SU-DHL-6 (cell line): ENCODE measurements at regions not wholly inside any gene's neighbourhood (a gene's known extent, or its start where the extent isn't known, plus 50 kb on each side); places are given as distances from the start of the nearest gene placed in this dataset.
"Not testable (repeated sequence)": the region's sequence is repeated elsewhere in the genome, so short reads cannot be mapped to it uniquely, and the experiment has no call there.

Experiments
- H2AFZ ChIP-seq: fragments of 200-600 bp; sonication (generic); 2 replicates; pipeline ENCODE4 v1.6.1; 2014; ENCODE audit warnings: low read depth, mild to moderate bottlenecking, moderate library complexity, mixed read lengths, antibody characterized with exemption, low read length; ENCODE audit not compliant: severe bottlenecking
- H3F3A ChIP-seq: fragments of 200-600 bp; shearing (Covaris generic); 2 replicates; pipeline ENCODE4 v1.6.0; 2016; ENCODE audit warnings: antibody characterized with exemption, mild to moderate bottlenecking; ENCODE audit not compliant: insufficient read depth
- H3K27ac ChIP-seq: fragments of 200-600 bp; sonication (generic); 2 replicates; pipeline ENCODE4 v1.5.1; 2016; ENCODE audit warnings: low read depth, mild to moderate bottlenecking, low read length, moderate library complexity, mixed read lengths
- H3K27me3 ChIP-seq: fragments of 200-600 bp; sonication (generic), shearing (Covaris generic); 2 replicates; pipeline ENCODE4 v1.6.0; 2014; ENCODE audit warnings: mild to moderate bottlenecking, low read length
- H3K36me3 ChIP-seq: fragments of 200-600 bp; sonication (generic); 2 replicates; pipeline ENCODE4 v1.6.1; 2014; ENCODE audit warnings: mild to moderate bottlenecking, low read length, mixed read lengths
- H3K4me2 ChIP-seq: fragments of 300-600, 200-600 bp; shearing (Covaris generic), sonication (generic); 2 replicates; pipeline ENCODE4 v1.6.0; 2014; ENCODE audit warnings: low read length, low read depth, mild to moderate bottlenecking; ENCODE audit not compliant: poor library complexity, severe bottlenecking
- H3K4me3 ChIP-seq: fragments of 200-600 bp; sonication (generic); 2 replicates; pipeline ENCODE4 v1.5.1; 2014; ENCODE audit warnings: antibody characterized with exemption, low read length, mild to moderate bottlenecking, mixed read lengths; ENCODE audit not compliant: insufficient read depth, poor library complexity, severe bottlenecking
- H3K79me2 ChIP-seq: fragments of 200-600 bp; sonication (generic); 2 replicates; pipeline ENCODE4 v1.6.1; 2014; ENCODE audit warnings: mild to moderate bottlenecking, low read length, moderate library complexity; ENCODE audit not compliant: insufficient read depth
- H3K9ac ChIP-seq: fragments of 200-600 bp; sonication (generic); 2 replicates; pipeline ENCODE4 v1.7.0; 2014; ENCODE audit warnings: mild to moderate bottlenecking, low read length
- H3K9me2 ChIP-seq: fragments of 200-600 bp; sonication (generic); replicated peaks from 2 replicates; pipeline ENCODE4 v1.6.1; 2014; ENCODE audit warnings: low read length; ENCODE audit not compliant: insufficient read depth
- H3K9me3 ChIP-seq: fragments of 200-600 bp; sonication (generic); 2 replicates; pipeline ENCODE4 v1.6.1; 2014; ENCODE audit warnings: low read length, mixed read lengths; ENCODE audit not compliant: insufficient read depth
- H4K20me1 ChIP-seq: fragments of 200-600 bp; sonication (generic); 2 replicates; pipeline ENCODE4 v1.6.1; 2014; ENCODE audit warnings: low read depth, mild to moderate bottlenecking, antibody characterized with exemption, low read length, moderate library complexity, mixed read lengths
- CTCF ChIP-seq: fragments of 200-600 bp; sonication (generic); IDR thresholded peaks from one replicate; pipeline ENCODE4 v1.5.1; 2017; ENCODE audit warnings: antibody characterized with exemption, mild to moderate bottlenecking, low read length, moderate library complexity; ENCODE audit not compliant: insufficient read depth, poor library complexity, severe bottlenecking
- EZH2phosphoT487 ChIP-seq: fragments of 200-600 bp; sonication (generic), shearing (Covaris generic); conservative IDR thresholded peaks from 2 replicates; pipeline ENCODE4 v1.6.1; 2018; ENCODE audit warnings: mild to moderate bottlenecking, antibody characterized with exemption, low read length, moderate library complexity, mixed read lengths

- H3K9me3 ChIP-seq, result no peaks in the 10 kb centered on the region
- H3K4me2 ChIP-seq, result no peak overlapping the region
- no peak overlapping the region for H3K27ac ChIP-seq
- H3K9me2 ChIP-seq, result no peaks in the 10 kb centered on the region
- no peak overlapping the region for H2AFZ ChIP-seq
- H4K20me1 ChIP-seq, result no peaks in the 10 kb centered on the region
- H3K4me3 ChIP-seq, result no peak overlapping the region
- no peaks in the 10 kb centered on the region for H3K79me2 ChIP-seq
- H3K27me3 ChIP-seq, result no peaks in the 10 kb centered on the region
- H3F3A ChIP-seq, result no peaks in the 10 kb centered on the region
- TF ChIP-seq EZH2phosphoT487 (no peak), CTCF (no peak)
- no peaks in the 10 kb centered on the region for H3K36me3 ChIP-seq
- no peak overlapping the region for H3K9ac ChIP-seq
Measured at GRCh38 chr3:153866901-153867300, 254.3 kb upstream of the ARHGEF26 start.

- H3K36me3 ChIP-seq, H2AFZ ChIP-seq, H3K4me3 ChIP-seq, H3K79me2 ChIP-seq, H3K9ac ChIP-seq, H3K9me2 ChIP-seq, H3K27ac ChIP-seq, H3K27me3 ChIP-seq, H3K4me2 ChIP-seq, H3F3A ChIP-seq, H3K9me3 ChIP-seq, H4K20me1 ChIP-seq: not testable (repeated sequence)
Measured at GRCh38 chr3:153874348-153874747, 246.8 kb upstream of the ARHGEF26 start.

GRCh38 chr3:153880493-153880892 is 240.7 kb upstream of the ARHGEF26 start:
- H3K4me2 ChIP-seq, result no peak overlapping the region
- H3K79me2 ChIP-seq, result no peaks in the 10 kb centered on the region
- no peaks in the 10 kb centered on the region for H3K27me3 ChIP-seq
- no peaks in the 10 kb centered on the region for H3F3A ChIP-seq
- no peaks in the 10 kb centered on the region for H3K9me3 ChIP-seq
- no peaks in the 10 kb centered on the region for H4K20me1 ChIP-seq
- H3K36me3 ChIP-seq, result no peaks in the 10 kb centered on the region
- H3K9me2 ChIP-seq, result no peaks in the 10 kb centered on the region
- no peak overlapping the region for H2AFZ ChIP-seq
- no peak overlapping the region for H3K27ac ChIP-seq
- TF ChIP-seq CTCF (no peak), EZH2phosphoT487 (no peak)
- H3K4me3 ChIP-seq, result no peak overlapping the region
- H3K9ac ChIP-seq, result no peak overlapping the region

DNA sequence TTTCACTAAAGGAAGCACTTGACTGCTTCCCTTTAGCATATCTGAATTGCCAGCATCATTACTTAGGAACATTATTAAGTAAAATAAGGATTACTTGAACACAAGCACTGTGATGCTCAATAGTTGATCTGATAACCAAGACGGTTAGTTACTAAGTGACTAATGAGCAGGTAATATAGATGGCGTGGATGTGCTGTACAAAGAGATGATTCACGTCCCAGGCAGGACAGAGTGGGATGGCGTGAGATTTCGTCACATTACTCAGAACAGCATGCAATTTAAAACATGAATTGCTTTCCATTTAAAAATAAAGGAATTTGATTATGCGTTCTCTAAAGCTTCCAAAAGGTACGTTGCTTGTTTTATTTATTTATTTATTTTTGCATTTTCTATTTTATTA is 240.0 kb upstream of the ARHGEF26 start:
- Histone ChIP-seq H4K20me1 (no peaks in the 10 kb centered on the region), H3F3A (no peaks in the 10 kb centered on the region), H3K9ac (no peak overlapping the region), H3K4me3 (no peak overlapping the region), H3K9me2 (no peaks in the 10 kb centered on the region), H2AFZ (no peak overlapping the region), H3K27me3 (no peaks in the 10 kb centered on the region), H3K79me2 (no peaks in the 10 kb centered on the region), H3K4me2 (no peak overlapping the region), H3K9me3 (no peaks in the 10 kb centered on the region), H3K27ac (no peak overlapping the region), H3K36me3 (no peaks in the 10 kb centered on the region)
- no peak for TF ChIP-seq CTCF
- TF ChIP-seq EZH2phosphoT487, result no peak
